GM12873 (cell line): ENCODE measurements at regions not wholly inside any gene's neighbourhood (a gene's known extent, or its start where the extent isn't known, plus 50 kb on each side); places are given as distances from the start of the nearest gene placed in this dataset.

Experiments used
- CTCF ChIP-seq: IDR thresholded peaks from 2 replicates; pipeline ENCODE4 v1.5.1; 2012; ENCODE audit warnings: low read depth, mild to moderate bottlenecking, moderate library complexity, low read length, control low read depth; ENCODE audit not compliant: insufficient read depth; ENCODE audit errors: missing control alignments

- peak; percentile 96 for TF ChIP-seq CTCF
These were observed 101.8 kb upstream of the GRK3 start for GRCh38 chr22:25462474-25463346.

GRCh38 chr22:25465949-25466348, 98.5 kb upstream of the GRK3 start:
- TF ChIP-seq CTCF = no peak

- no peak for TF ChIP-seq CTCF
These were observed 92.1 kb upstream of the GRK3 start for GRCh38 chr22:25472382-25472781.

- TF ChIP-seq CTCF = no peak
These were observed 89.0 kb upstream of the GRK3 start for GRCh38 chr22:25475257-25476022.

GRCh38 chr22:25477358-25477757, 87.1 kb upstream of the GRK3 start:
- TF ChIP-seq CTCF = no peak

GRCh38 chr22:25478111-25478510, 86.4 kb upstream of the GRK3 start:
- no peak for TF ChIP-seq CTCF

GRCh38 chr22:25478528-25478927, 85.9 kb upstream of the GRK3 start:
- no peak for TF ChIP-seq CTCF
